MG63 (cell line): ENCODE measurements at regions not wholly inside any gene's neighbourhood (a gene's known extent, or its start where the extent isn't known, plus 50 kb on each side); places are given as distances from the start of the nearest gene placed in this dataset.
"Not testable (repeated sequence)": the region's sequence is repeated elsewhere in the genome, so short reads cannot be mapped to it uniquely, and the experiment has no call there.

Experiments
- DNase-seq: peaks from one replicate; pipeline ENCODE4 v3.0.0-alpha.2; 2020
- H3K27me3 ChIP-seq: fragments of 250-450 bp; sonication (Bioruptor Pico); 2 replicates; pipeline ENCODE4 v1.5.1; 2020; ENCODE audit warnings: mild to moderate bottlenecking, moderate library complexity
- H3K36me3 ChIP-seq: fragments of 250-450 bp; sonication (Bioruptor Pico); 2 replicates; pipeline ENCODE4 v1.5.1; 2020; ENCODE audit warnings: mild to moderate bottlenecking, moderate library complexity
- H3K4me3 ChIP-seq: fragments of 250-450 bp; sonication (Bioruptor Pico); 2 replicates; pipeline ENCODE4 v1.5.1; 2020; ENCODE audit warnings: mild to moderate bottlenecking, moderate library complexity
- H3K9me3 ChIP-seq: fragments of 250-450 bp; sonication (Bioruptor Pico); 2 replicates; pipeline ENCODE4 v1.5.1; 2020; ENCODE audit warnings: mild to moderate bottlenecking, moderate library complexity

GRCh38 chr21:28712411-28712810 lies 280.3 kb downstream of the LTN1 start:
- Histone ChIP-seq H3K36me3 (no peaks in the 10 kb centered on the region), H3K4me3 (no peak overlapping the region), H3K9me3 (peaks cover 4% of the 10 kb centered on the region; the same call in 1 of the 2 replicates), H3K27me3 (no peaks in the 10 kb centered on the region)
- no peak for DNase-seq

GRCh38 chr21:28705616-28706015 lies 287.1 kb downstream of the LTN1 start:
- Histone ChIP-seq H3K36me3 (no peaks in the 10 kb centered on the region), H3K4me3 (no peak overlapping the region), H3K27me3 (no peaks in the 10 kb centered on the region), H3K9me3 (peaks cover 8% of the 10 kb centered on the region)
- DNase-seq, result no peak

- peaks cover 8% of the 10 kb centered on the region for H3K9me3 ChIP-seq
- DNase-seq, result no peak
- H3K4me3 ChIP-seq, result no peak overlapping the region
- no peaks in the 10 kb centered on the region for H3K36me3 ChIP-seq
- H3K27me3 ChIP-seq, result no peaks in the 10 kb centered on the region
These were observed 287.9 kb downstream of the LTN1 start for GRCh38 chr21:28704746-28705145.

- no peaks in the 10 kb centered on the region for H3K27me3 ChIP-seq
- no peak overlapping the region for H3K4me3 ChIP-seq
- H3K36me3 ChIP-seq, result no peaks in the 10 kb centered on the region
- H3K9me3 ChIP-seq, result peaks cover 8% of the 10 kb centered on the region
- no peak for DNase-seq
These were observed 288.8 kb downstream of the LTN1 start for GRCh38 chr21:28703861-28704260.

- H3K4me3 ChIP-seq, result no peak overlapping the region
- DNase-seq, result no peak
- H3K36me3 ChIP-seq, result no peaks in the 10 kb centered on the region
- H3K27me3 ChIP-seq, result no peaks in the 10 kb centered on the region
- H3K9me3 ChIP-seq, result peaks cover 8% of the 10 kb centered on the region
These were observed 292.9 kb downstream of the LTN1 start for GRCh38 chr21:28699596-28700259.

- H3K36me3 ChIP-seq, result no peaks in the 10 kb centered on the region
- H3K4me3 ChIP-seq, result no peak overlapping the region
- peaks cover 8% of the 10 kb centered on the region for H3K9me3 ChIP-seq
- DNase-seq, result no peak
- H3K27me3 ChIP-seq, result no peaks in the 10 kb centered on the region
These were observed 293.5 kb downstream of the LTN1 start for GRCh38 chr21:28699186-28699585.

GRCh38 chr21:28696844-28697410 lies 295.8 kb downstream of the LTN1 start:
- Histone ChIP-seq H3K4me3 (no peak overlapping the region), H3K36me3 (no peaks in the 10 kb centered on the region), H3K27me3 (no peaks in the 10 kb centered on the region), H3K9me3 (peaks cover 5% of the 10 kb centered on the region)
- DNase-seq, result no peak

- Histone ChIP-seq H3K36me3 (no peaks in the 10 kb centered on the region), H3K9me3 (no peaks in the 10 kb centered on the region; the same call in 1 of the 2 replicates), H3K4me3 (no peak overlapping the region), H3K27me3 (no peaks in the 10 kb centered on the region)
- DNase-seq, result no peak
These were observed 299.2 kb downstream of the LTN1 start for GRCh38 chr21:28693476-28693875.

GRCh38 chr21:28690196-28690595 lies 302.5 kb downstream of the LTN1 start:
- no peak for DNase-seq
- no peaks in the 10 kb centered on the region for H3K27me3 ChIP-seq
- no peaks in the 10 kb centered on the region; the same call in 1 of the 2 replicates for H3K9me3 ChIP-seq

GRCh38 chr21:28688381-28688780 lies 304.3 kb downstream of the LTN1 start:
- Histone ChIP-seq H3K9me3 (no peaks in the 10 kb centered on the region), H3K27me3 (no peaks in the 10 kb centered on the region), H3K36me3 (no peaks in the 10 kb centered on the region), H3K4me3 (no peak overlapping the region)
- DNase-seq, result no peak

More at GRCh38 chr21:28690196-28690595, 302.5 kb downstream of the LTN1 start:
- H3K4me3 ChIP-seq, result no peak overlapping the region
- no peaks in the 10 kb centered on the region for H3K36me3 ChIP-seq

GRCh38 chr21:28687586-28687985 lies 305.1 kb downstream of the LTN1 start:
- Histone ChIP-seq H3K36me3 (no peaks in the 10 kb centered on the region), H3K4me3 (no peak overlapping the region), H3K9me3 (no peaks in the 10 kb centered on the region), H3K27me3 (no peaks in the 10 kb centered on the region)
- no peak for DNase-seq

GRCh38 chr21:28683982-28684752 lies 308.5 kb downstream of the LTN1 start:
- Histone ChIP-seq H3K9me3 (no peaks in the 10 kb centered on the region), H3K27me3 (no peaks in the 10 kb centered on the region), H3K36me3 (no peaks in the 10 kb centered on the region), H3K4me3 (no peak overlapping the region)
- no peak for DNase-seq

- H3K9me3 ChIP-seq, H3K4me3 ChIP-seq, H3K27me3 ChIP-seq, H3K36me3 ChIP-seq, DNase-seq: not testable (repeated sequence)
These were observed 309.8 kb downstream of the LTN1 start for GRCh38 chr21:28682884-28683283.

- H3K4me3 ChIP-seq, H3K9me3 ChIP-seq, H3K27me3 ChIP-seq, H3K36me3 ChIP-seq, DNase-seq: not testable (repeated sequence)
These were observed 315.6 kb downstream of the LTN1 start for GRCh38 chr21:28677096-28677495.

GRCh38 chr21:28675331-28676041 lies 317.2 kb downstream of the LTN1 start:
- no peaks in the 10 kb centered on the region; the same call in 1 of the 2 replicates for H3K36me3 ChIP-seq
- H3K9me3 ChIP-seq, result peaks cover 7% of the 10 kb centered on the region
- H3K4me3 ChIP-seq, result no peak overlapping the region
- DNase-seq, result peak; percentile 72
- no peaks in the 10 kb centered on the region for H3K27me3 ChIP-seq

- Histone ChIP-seq H3K4me3 (no peak overlapping the region), H3K27me3 (no peaks in the 10 kb centered on the region), H3K36me3 (no peaks in the 10 kb centered on the region; the same call in 1 of the 2 replicates), H3K9me3 (peaks cover 7% of the 10 kb centered on the region)
- DNase-seq, result no peak
These were observed 317.9 kb downstream of the LTN1 start for GRCh38 chr21:28674763-28675162.
